ENCODE measurements at regions not wholly inside any gene's neighbourhood (a gene's known extent, or its start where the extent isn't known, plus 50 kb on each side); places are given as distances from the start of the nearest gene placed in this dataset.

DNA sequence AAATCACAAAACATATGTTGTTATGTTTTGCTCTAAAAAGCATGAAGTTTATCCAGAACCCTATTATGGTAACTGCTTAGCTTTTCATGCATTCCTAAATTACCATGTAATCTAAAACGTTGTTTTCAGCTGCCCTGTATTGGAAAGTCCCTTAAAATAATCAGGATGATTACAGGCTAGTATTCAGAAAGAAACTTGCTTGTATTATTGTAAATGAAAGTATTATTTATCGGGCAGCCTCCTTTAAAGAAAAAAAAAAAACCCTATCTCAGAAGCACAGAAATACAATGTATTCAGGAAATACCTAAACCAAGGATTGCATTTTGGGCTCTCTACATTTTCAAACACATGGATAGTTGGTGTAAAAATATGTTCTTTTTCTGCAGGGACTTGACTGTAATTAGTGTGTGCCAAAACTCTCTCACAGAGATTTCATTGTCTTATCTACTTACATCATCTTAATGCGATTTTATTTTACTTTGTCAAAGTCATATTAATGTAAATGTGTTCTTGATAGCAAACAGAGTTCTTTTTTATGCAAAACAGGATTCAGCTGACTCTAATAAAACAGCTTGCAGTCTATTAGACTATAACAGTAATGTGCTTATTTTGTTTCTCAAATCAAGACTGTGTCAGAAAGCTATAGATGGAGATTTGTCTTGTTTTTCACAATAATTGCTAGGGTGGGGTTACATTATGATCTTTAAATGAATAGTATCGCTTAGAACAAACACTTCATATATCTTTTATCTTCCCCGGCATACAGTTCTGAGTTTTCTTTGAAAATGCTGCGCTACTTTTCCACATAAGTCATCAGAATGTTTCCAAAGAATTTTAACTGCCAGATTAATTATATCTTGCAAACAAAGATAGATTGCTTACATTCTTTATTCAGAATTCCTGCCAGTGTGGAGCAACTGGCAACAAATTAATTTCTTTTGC lies 65.3 kb upstream of the ARID5B start:
- TF ChIP-seq FOXJ3 (CRISPR knock-in tag; IDR thresholded peaks at IDR 0.05) = no peak
- TF ChIP-seq, protein P1, sequence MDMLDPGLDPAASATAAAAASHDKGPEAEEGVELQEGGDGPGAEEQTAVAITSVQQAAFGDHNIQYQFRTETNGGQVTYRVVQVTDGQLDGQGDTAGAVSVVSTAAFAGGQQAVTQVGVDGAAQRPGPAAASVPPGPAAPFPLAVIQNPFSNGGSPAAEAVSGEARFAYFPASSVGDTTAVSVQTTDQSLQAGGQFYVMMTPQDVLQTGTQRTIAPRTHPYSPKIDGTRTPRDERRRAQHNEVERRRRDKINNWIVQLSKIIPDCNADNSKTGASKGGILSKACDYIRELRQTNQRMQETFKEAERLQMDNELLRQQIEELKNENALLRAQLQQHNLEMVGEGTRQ (IDR thresholded peaks at IDR 0.05; ENCODE audit: borderline replicate concordance, low read depth, low read length) = no peak
- TF ChIP-seq YY1 (IDR thresholded peaks at IDR 0.05; ENCODE audit: low read depth) = no peak
- TF ChIP-seq, protein P2, sequence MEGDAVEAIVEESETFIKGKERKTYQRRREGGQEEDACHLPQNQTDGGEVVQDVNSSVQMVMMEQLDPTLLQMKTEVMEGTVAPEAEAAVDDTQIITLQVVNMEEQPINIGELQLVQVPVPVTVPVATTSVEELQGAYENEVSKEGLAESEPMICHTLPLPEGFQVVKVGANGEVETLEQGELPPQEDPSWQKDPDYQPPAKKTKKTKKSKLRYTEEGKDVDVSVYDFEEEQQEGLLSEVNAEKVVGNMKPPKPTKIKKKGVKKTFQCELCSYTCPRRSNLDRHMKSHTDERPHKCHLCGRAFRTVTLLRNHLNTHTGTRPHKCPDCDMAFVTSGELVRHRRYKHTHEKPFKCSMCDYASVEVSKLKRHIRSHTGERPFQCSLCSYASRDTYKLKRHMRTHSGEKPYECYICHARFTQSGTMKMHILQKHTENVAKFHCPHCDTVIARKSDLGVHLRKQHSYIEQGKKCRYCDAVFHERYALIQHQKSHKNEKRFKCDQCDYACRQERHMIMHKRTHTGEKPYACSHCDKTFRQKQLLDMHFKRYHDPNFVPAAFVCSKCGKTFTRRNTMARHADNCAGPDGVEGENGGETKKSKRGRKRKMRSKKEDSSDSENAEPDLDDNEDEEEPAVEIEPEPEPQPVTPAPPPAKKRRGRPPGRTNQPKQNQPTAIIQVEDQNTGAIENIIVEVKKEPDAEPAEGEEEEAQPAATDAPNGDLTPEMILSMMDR (IDR thresholded peaks at IDR 0.05) = no peak
- TF ChIP-seq SIN3A (IDR thresholded peaks at IDR 0.05; ENCODE audit: borderline replicate concordance, low read depth, low read length) = no peak
- 0 out of 2 replicates have a peak, but pooled peaks have one; percentile 18 for TF ChIP-seq POLR2AphosphoS5 (IDR thresholded peaks at IDR 0.05; ENCODE audit: low read depth, low read length)
- no peak for TF ChIP-seq TAF1 (IDR thresholded peaks at IDR 0.05; ENCODE audit: borderline replicate concordance, low read depth, low read length)
- no peak for TF ChIP-seq GABPA (IDR thresholded peaks at IDR 0.05; ENCODE audit: low read depth)
- peak; percentile 77; the same call in 1 of the 2 replicates for TF ChIP-seq RCOR1 (IDR thresholded peaks at IDR 0.05; ENCODE audit: low read length)
- TF ChIP-seq, protein P3, sequence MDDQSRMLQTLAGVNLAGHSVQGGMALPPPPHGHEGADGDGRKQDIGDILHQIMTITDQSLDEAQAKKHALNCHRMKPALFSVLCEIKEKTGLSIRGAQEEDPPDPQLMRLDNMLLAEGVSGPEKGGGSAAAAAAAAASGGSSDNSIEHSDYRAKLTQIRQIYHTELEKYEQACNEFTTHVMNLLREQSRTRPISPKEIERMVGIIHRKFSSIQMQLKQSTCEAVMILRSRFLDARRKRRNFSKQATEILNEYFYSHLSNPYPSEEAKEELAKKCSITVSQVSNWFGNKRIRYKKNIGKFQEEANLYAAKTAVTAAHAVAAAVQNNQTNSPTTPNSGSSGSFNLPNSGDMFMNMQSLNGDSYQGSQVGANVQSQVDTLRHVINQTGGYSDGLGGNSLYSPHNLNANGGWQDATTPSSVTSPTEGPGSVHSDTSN (IDR thresholded peaks at IDR 0.05) = peak; percentile 33; the same call in 1 of the 2 replicates
